SK-N-SH (cell line): ENCODE measurements at regions not wholly inside any gene's neighbourhood (a gene's known extent, or its start where the extent isn't known, plus 50 kb on each side); places are given as distances from the start of the nearest gene placed in this dataset.

Experiments
- CTCF ChIA-PET: fragments of 300-600, 350-600 bp; formaldehyde crosslinking; extraction: SDS; loops from one replicate; lab custom pipeline; 2021; lab: Yijun Ruan, JAX
- POLR2A ChIA-PET: fragments of 350-600 bp; sonication (Branson Sonifier 250); formaldehyde crosslinking; extraction: SDS; loops from one replicate; lab custom pipeline; 2020; ENCODE audit warnings: antibody characterized with exemption, inconsistent platforms; lab: Yijun Ruan, JAX
- DNase-seq: peaks from one replicate; pipeline ENCODE4 v3.0.0; 2012
- H2AFZ ChIP-seq: fragments of 200-600 bp; sonication (generic); 2 replicates; pipeline ENCODE4 v1.8.1; 2016; ENCODE audit warnings: antibody characterized with exemption, mild to moderate bottlenecking, low read depth
- H3F3A ChIP-seq: fragments of 200-600 bp; sonication (generic); replicated peaks from 2 replicates; pipeline ENCODE3; 2016; ENCODE audit warnings: antibody characterized with exemption, mild to moderate bottlenecking; ENCODE audit not compliant: insufficient read depth
- H3K27ac ChIP-seq, 2 experiments: fragments of 200-500 bp in 1 of 2; fragments of 200-600 bp in 1 of 2; sonication (Bioruptor generic) in 1 of 2; sonication (generic), shearing (Covaris generic) in 1 of 2; 2 replicates each; pipeline versions ENCODE4 v1.5.1 to v1.6.1; 2014 to 2016; ENCODE audit warnings: low read depth in 2 of 2, inconsistent platforms in 1 of 2, low read length in 1 of 2, mild to moderate bottlenecking in 1 of 2, mixed read lengths in 1 of 2
- H3K27me3 ChIP-seq: fragments of 200-600 bp; sonication (generic), shearing (Covaris generic); 2 replicates; pipeline ENCODE4 v1.6.1; 2016; ENCODE audit warnings: mixed run types; ENCODE audit not compliant: insufficient read depth
- H3K36me3 ChIP-seq, 2 experiments: fragments of 200-500 bp in 1 of 2; fragments of 200-600 bp in 1 of 2; sonication (Bioruptor generic) in 1 of 2; sonication (generic) in 1 of 2; replicated peaks in 1 of 2; 2 replicates each; pipeline versions ENCODE3 to v1.5.1; 2014 to 2016; ENCODE audit warnings: low read length in 1 of 2, mild to moderate bottlenecking in 1 of 2; ENCODE audit not compliant: insufficient read depth in 2 of 2, control insufficient read depth in 1 of 2
- H3K4me1 ChIP-seq, 2 experiments: fragments of 200-500 bp in 1 of 2; fragments of 200-600 bp in 1 of 2; sonication (Bioruptor generic) in 1 of 2; sonication (generic), shearing (Covaris generic) in 1 of 2; 2 replicates each; pipeline versions ENCODE4 v1.5.1 to v1.6.1; 2014 to 2016; ENCODE audit warnings: low read depth in 1 of 2, low read length in 1 of 2, mixed run types in 1 of 2; ENCODE audit not compliant: insufficient read depth in 2 of 2, control insufficient read depth in 1 of 2
- H3K4me2 ChIP-seq: fragments of 200-600 bp; sonication (generic), shearing (Covaris generic); 2 replicates; pipeline ENCODE4 v1.6.1; 2017; ENCODE audit warnings: mixed run types
- H3K4me3 ChIP-seq, 2 experiments: fragments of 200-500 bp in 1 of 2; fragments of 200-600 bp in 1 of 2; sonication (Bioruptor generic) in 1 of 2; sonication (generic), shearing (Covaris generic) in 1 of 2; 2 replicates each; pipeline versions ENCODE4 v1.5.1 to v1.8.1; 2014 to 2016; ENCODE audit warnings: low read depth in 2 of 2, inconsistent platforms in 1 of 2, low read length in 1 of 2, mild to moderate bottlenecking in 1 of 2, mixed read lengths in 1 of 2, moderate library complexity in 1 of 2
- H3K79me2 ChIP-seq: fragments of 200-600 bp; sonication (generic); 2 replicates; pipeline ENCODE4 v1.8.1; 2017; ENCODE audit warnings: mild to moderate bottlenecking; ENCODE audit not compliant: insufficient read depth
- H3K9ac ChIP-seq: fragments of 200-600 bp; sonication (generic); 2 replicates; pipeline ENCODE4 v1.6.1; 2017; ENCODE audit warnings: mixed run types
- H3K9me2 ChIP-seq: fragments of 200-600 bp; sonication (generic); 2 replicates; pipeline ENCODE4 v1.6.1; 2017; ENCODE audit warnings: mixed run types
- H3K9me3 ChIP-seq: fragments of 200-600 bp; sonication (generic); 2 replicates; pipeline ENCODE4 v1.6.1; 2017; ENCODE audit warnings: mixed run types, mild to moderate bottlenecking, moderate library complexity
- H4K20me1 ChIP-seq: fragments of 200-600 bp; sonication (generic); 2 replicates; pipeline ENCODE4 v1.6.1; 2017; ENCODE audit warnings: mild to moderate bottlenecking, mixed run types; ENCODE audit not compliant: insufficient read depth
- CHD2 ChIP-seq: fragments of 150-350 bp; IDR thresholded peaks from 2 replicates; pipeline ENCODE4 v1.6.1; 2018; ENCODE audit warnings: low read length; ENCODE audit not compliant: partially characterized antibody
- EZH2phosphoT487 ChIP-seq: fragments of 200-600 bp; sonication (generic); IDR thresholded peaks from 2 replicates; pipeline ENCODE4 v1.6.1; 2017; ENCODE audit warnings: low read depth, mixed run types, mild to moderate bottlenecking, antibody characterized with exemption, moderate library complexity, borderline replicate concordance
- FOXM1 ChIP-seq: IDR thresholded peaks from 2 replicates; pipeline ENCODE4 v1.4.0; 2012; ENCODE audit warnings: low read depth, mild to moderate bottlenecking
- IRF3 ChIP-seq: fragments of 150-350 bp; IDR thresholded peaks from 2 replicates; pipeline ENCODE4 v1.6.1; 2016; ENCODE audit warnings: mild to moderate bottlenecking, low read depth, low read length
- MXI1 ChIP-seq: IDR thresholded peaks from 2 replicates; pipeline ENCODE4 v1.6.1; 2012; ENCODE audit warnings: mild to moderate bottlenecking, low read depth, low read length, improper control_type of control experiment
- NFIC ChIP-seq: IDR thresholded peaks from 2 replicates; pipeline ENCODE4 v1.4.0; 2012; ENCODE audit warnings: borderline replicate concordance
- RFX5 ChIP-seq: IDR thresholded peaks from 2 replicates; pipeline ENCODE4 v1.6.1; 2012; ENCODE audit warnings: mild to moderate bottlenecking, improper control_type of control experiment, low read length
- RXRA ChIP-seq: IDR thresholded peaks from 2 replicates; pipeline ENCODE4 v1.4.0; 2012; ENCODE audit warnings: low read depth, mild to moderate bottlenecking, borderline replicate concordance
- USF2 ChIP-seq: fragments of 150-350 bp; IDR thresholded peaks from 2 replicates; pipeline ENCODE4 v1.6.1; 2017; ENCODE audit warnings: antibody characterized with exemption, low read length, low read depth, borderline replicate concordance
- YY1 ChIP-seq: IDR thresholded peaks from 2 replicates; pipeline ENCODE4 v1.4.0; 2012; ENCODE audit warnings: low read depth, mild to moderate bottlenecking
- WGBS: methylation state at CpG from one replicate; pipeline ENCODE4 v1.1.6; 2017; ENCODE audit warnings: low lambda C conversion rate; 5-methylcytosine and 5-hydroxymethylcytosine counted together
- TF ChIP-seq, protein P1 (sequence below): IDR thresholded peaks from 2 replicates; pipeline ENCODE4 v1.4.0; 2012; ENCODE audit warnings: low read depth, borderline replicate concordance
- TF ChIP-seq, protein P2 (sequence below): IDR thresholded peaks from 2 replicates; pipeline ENCODE4 v1.4.0; 2012; ENCODE audit warnings: low read depth
- TF ChIP-seq, protein P3 (sequence below): IDR thresholded peaks from 2 replicates; pipeline ENCODE4; 2012
- TF ChIP-seq, protein P4 (sequence below): IDR thresholded peaks from 2 replicates; pipeline ENCODE4 v1.4.0; 2012; ENCODE audit warnings: low read depth, borderline replicate concordance

- no peak overlapping the region for H3K4me2 ChIP-seq
- no peaks in the 10 kb centered on the region for H3F3A ChIP-seq
- H3K27ac ChIP-seq: no peak overlapping the region
- CTCF ChIA-PET: interaction anchor here (1.2 to 1.4 kb wide), 2 partner anchors 16 to 57 kb away, joined by 3 read pairs; no protein-coding TSS in a partner anchor
- no peak overlapping the region for H3K4me3 ChIP-seq
- H3K79me2 ChIP-seq: no peaks in the 10 kb centered on the region
- no peaks in the 10 kb centered on the region for H3K9me3 ChIP-seq
- no peaks in the 10 kb centered on the region for H4K20me1 ChIP-seq
- no peak overlapping the region for H2AFZ ChIP-seq
- POLR2A ChIA-PET: no interaction called here
- no peaks in the 10 kb centered on the region; a peak in 1 of 4 replicates for H3K4me1 ChIP-seq
- no peak for TF ChIP-seq IRF3
- no peak for TF ChIP-seq NFIC
- TF ChIP-seq RFX5: no peak
- no peak for TF ChIP-seq RXRA
- TF ChIP-seq EZH2phosphoT487: no peak
- TF ChIP-seq, protein P1, sequence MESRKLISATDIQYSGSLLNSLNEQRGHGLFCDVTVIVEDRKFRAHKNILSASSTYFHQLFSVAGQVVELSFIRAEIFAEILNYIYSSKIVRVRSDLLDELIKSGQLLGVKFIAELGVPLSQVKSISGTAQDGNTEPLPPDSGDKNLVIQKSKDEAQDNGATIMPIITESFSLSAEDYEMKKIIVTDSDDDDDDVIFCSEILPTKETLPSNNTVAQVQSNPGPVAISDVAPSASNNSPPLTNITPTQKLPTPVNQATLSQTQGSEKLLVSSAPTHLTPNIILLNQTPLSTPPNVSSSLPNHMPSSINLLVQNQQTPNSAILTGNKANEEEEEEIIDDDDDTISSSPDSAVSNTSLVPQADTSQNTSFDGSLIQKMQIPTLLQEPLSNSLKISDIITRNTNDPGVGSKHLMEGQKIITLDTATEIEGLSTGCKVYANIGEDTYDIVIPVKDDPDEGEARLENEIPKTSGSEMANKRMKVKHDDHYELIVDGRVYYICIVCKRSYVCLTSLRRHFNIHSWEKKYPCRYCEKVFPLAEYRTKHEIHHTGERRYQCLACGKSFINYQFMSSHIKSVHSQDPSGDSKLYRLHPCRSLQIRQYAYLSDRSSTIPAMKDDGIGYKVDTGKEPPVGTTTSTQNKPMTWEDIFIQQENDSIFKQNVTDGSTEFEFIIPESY: no peak
- TF ChIP-seq, protein P2, sequence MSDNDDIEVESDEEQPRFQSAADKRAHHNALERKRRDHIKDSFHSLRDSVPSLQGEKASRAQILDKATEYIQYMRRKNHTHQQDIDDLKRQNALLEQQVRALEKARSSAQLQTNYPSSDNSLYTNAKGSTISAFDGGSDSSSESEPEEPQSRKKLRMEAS: no peak
- no peak for TF ChIP-seq YY1
- no peak for TF ChIP-seq FOXM1
- TF ChIP-seq, protein P3, sequence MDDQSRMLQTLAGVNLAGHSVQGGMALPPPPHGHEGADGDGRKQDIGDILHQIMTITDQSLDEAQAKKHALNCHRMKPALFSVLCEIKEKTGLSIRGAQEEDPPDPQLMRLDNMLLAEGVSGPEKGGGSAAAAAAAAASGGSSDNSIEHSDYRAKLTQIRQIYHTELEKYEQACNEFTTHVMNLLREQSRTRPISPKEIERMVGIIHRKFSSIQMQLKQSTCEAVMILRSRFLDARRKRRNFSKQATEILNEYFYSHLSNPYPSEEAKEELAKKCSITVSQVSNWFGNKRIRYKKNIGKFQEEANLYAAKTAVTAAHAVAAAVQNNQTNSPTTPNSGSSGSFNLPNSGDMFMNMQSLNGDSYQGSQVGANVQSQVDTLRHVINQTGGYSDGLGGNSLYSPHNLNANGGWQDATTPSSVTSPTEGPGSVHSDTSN: no peak
- no peak for TF ChIP-seq USF2
- TF ChIP-seq MXI1: no peak
- TF ChIP-seq, protein P4, sequence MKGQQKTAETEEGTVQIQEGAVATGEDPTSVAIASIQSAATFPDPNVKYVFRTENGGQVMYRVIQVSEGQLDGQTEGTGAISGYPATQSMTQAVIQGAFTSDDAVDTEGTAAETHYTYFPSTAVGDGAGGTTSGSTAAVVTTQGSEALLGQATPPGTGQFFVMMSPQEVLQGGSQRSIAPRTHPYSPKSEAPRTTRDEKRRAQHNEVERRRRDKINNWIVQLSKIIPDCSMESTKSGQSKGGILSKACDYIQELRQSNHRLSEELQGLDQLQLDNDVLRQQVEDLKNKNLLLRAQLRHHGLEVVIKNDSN: no peak
- no peak for TF ChIP-seq CHD2
- no peaks in the 10 kb centered on the region for H3K36me3 ChIP-seq
- H3K9ac ChIP-seq: no peak overlapping the region
- H3K9me2 ChIP-seq: no peaks in the 10 kb centered on the region
- no peaks in the 10 kb centered on the region for H3K27me3 ChIP-seq
- DNase-seq: no peak
- 18% methylated on average over 7 of the region's 7 CpGs for WGBS
Measured at GRCh38 chr10:1950803-1951495, 213.6 kb upstream of the ADARB2 start.
